ENCODE measurements at regions not wholly inside any gene's neighbourhood (a gene's known extent, or its start where the extent isn't known, plus 50 kb on each side); places are given as distances from the start of the nearest gene placed in this dataset.

DNA sequence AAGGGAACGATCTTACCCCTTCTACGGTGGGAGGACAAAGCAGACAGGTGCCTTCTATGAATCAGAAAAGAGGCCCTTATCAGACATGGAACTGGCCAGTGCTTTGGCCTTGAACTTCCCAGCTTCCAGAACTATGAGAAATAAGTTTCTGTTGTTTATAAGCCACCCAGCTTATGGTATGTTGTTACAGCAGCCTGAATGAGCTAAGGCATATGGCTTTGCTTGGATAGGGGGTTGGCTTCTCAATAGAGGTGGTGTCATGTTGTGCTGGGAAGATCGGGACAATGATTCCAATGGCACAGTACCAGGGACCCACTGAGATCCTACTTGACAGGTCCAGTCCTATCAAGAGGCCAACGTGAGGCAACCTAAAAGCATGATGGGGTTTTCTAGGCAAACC is 183.4 kb upstream of the BMPER start:
- Histone ChIP-seq H3K27ac (ENCODE audit: extremely low read length, insufficient read depth, low read length) (no peak overlapping the region), H3K9ac (ENCODE audit: insufficient read depth, low read depth, low read length) (no peak overlapping the region), H3K4me2 (ENCODE audit: low read depth, low read length) (no peak overlapping the region), H3K4me3 (replicated peaks in 1 of 3; ENCODE audit: insufficient read depth in 1 of 3, low read depth in 2 of 3, low read length in 3 of 3) (no peak overlapping the region), H3K27me3 (ENCODE audit: control insufficient read depth in 1 of 2, insufficient read depth in 2 of 2, low read length in 2 of 2) (no peaks in the 10 kb centered on the region), H3K79me2 (ENCODE audit: insufficient read depth, low read length) (no peaks in the 10 kb centered on the region), H3K36me3 (replicated peaks in 1 of 2; ENCODE audit: control insufficient read depth in 1 of 2, insufficient read depth in 2 of 2, low read length in 2 of 2) (no peaks in the 10 kb centered on the region), H3K9me3 (ENCODE audit: low read length) (no peaks in the 10 kb centered on the region), H4K20me1 (ENCODE audit: insufficient read depth, low read length) (no peaks in the 10 kb centered on the region), H2AFZ (ENCODE audit: low read length) (no peak overlapping the region), H3K4me1 (ENCODE audit: insufficient read depth, low read length) (peaks cover 44% of the 10 kb centered on the region)
- 86% methylated on average over 3 of the region's 4 CpGs for WGBS (ENCODE audit: low lambda C conversion rate)
- BruUV-seq (replicated peaks), result no TSS peak
- ATAC-seq (no peak), FAIRE-seq (no peak), DNase-seq (ENCODE audit: low spot score) (no peak)
- CTCF ChIA-PET (ENCODE audit: low intra/inter-chr PET ratio, low total read pairs), result no interaction called here
- intact Hi-C loops (cut with micrococcal nuclease; ENCODE audit: unreplicated experiment) (no loop called here), in situ Hi-C loops (cut with HindIII; ENCODE audit: extremely low pct_ligation_motif_present, low pct_unique_long_range_greater_than_20kb) (loop anchor here (25.0 kb wide), 1 partner anchor 535 kb away; no protein-coding TSS in a partner anchor)
- POLR2A ChIA-PET, result no interaction called here
- TF ChIP-seq, protein P1, sequence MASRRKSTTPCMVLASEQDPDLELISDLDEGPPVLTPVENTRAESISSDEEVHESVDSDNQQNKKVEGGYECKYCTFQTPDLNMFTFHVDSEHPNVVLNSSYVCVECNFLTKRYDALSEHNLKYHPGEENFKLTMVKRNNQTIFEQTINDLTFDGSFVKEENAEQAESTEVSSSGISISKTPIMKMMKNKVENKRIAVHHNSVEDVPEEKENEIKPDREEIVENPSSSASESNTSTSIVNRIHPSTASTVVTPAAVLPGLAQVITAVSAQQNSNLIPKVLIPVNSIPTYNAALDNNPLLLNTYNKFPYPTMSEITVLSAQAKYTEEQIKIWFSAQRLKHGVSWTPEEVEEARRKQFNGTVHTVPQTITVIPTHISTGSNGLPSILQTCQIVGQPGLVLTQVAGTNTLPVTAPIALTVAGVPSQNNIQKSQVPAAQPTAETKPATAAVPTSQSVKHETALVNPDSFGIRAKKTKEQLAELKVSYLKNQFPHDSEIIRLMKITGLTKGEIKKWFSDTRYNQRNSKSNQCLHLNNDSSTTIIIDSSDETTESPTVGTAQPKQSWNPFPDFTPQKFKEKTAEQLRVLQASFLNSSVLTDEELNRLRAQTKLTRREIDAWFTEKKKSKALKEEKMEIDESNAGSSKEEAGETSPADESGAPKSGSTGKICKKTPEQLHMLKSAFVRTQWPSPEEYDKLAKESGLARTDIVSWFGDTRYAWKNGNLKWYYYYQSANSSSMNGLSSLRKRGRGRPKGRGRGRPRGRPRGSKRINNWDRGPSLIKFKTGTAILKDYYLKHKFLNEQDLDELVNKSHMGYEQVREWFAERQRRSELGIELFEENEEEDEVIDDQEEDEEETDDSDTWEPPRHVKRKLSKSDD (CRISPR knock-in tag; IDR thresholded peaks at IDR 0.05; ENCODE audit: low read depth), result no peak
- TF ChIP-seq SRY (CRISPR knock-in tag; IDR thresholded peaks at IDR 0.05) (no peak), ZNF12 (CRISPR knock-in tag; IDR thresholded peaks at IDR 0.05) (peak; percentile 64; the same call in 1 of the 2 replicates)

DNA sequence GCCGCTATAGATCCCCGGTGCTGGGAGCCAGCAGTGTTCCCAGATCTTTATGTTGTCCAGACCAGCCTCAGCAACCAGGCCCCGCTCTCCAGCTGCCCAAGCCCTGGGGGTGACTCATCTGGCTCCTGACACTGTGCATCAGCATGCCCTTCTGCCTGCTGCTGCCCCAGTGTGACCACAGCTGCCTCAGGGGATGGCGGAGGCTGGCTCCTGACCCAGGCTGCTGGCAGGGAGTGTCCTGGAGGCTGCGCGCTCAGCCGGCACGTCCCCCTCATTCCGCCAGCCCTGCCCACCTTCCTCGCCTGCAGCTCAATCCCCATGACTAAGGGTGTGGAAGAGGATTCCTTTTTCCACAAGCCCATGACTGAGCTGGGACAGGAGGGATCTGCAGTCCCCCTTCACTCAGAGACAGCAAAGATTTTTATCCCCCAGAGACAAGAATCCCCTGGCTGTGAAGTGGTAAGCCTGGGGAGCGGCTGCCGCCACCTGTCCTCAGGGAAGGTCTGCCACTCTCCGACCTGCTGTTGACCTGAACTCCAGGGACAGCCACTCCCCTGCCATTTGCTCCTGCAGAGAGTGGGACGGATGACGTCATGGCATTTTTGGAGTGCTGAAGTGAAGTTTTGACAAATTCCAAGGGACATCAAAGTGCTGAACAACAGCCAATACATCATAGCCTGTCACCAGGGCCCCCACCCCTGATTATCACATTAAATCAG is 182.8 kb upstream of the BMPER start:
- Histone ChIP-seq H3K9ac (ENCODE audit: insufficient read depth, low read depth, low read length) (no peak overlapping the region), H3K4me2 (ENCODE audit: low read depth, low read length) (no peak overlapping the region), H3K27me3 (ENCODE audit: control insufficient read depth in 1 of 2, insufficient read depth in 2 of 2, low read length in 2 of 2) (no peaks in the 10 kb centered on the region), H3K36me3 (replicated peaks in 1 of 2; ENCODE audit: control insufficient read depth in 1 of 2, insufficient read depth in 2 of 2, low read length in 2 of 2) (no peaks in the 10 kb centered on the region), H3K4me3 (replicated peaks in 1 of 3; ENCODE audit: insufficient read depth in 1 of 3, low read depth in 2 of 3, low read length in 3 of 3) (no peak overlapping the region), H3K27ac (ENCODE audit: extremely low read length, insufficient read depth, low read length) (no peak overlapping the region), H3K9me3 (ENCODE audit: low read length) (no peaks in the 10 kb centered on the region), H2AFZ (ENCODE audit: low read length) (no peak overlapping the region), H3K4me1 (ENCODE audit: insufficient read depth, low read length) (peaks cover 38% of the 10 kb centered on the region), H3K79me2 (ENCODE audit: insufficient read depth, low read length) (no peaks in the 10 kb centered on the region), H4K20me1 (ENCODE audit: insufficient read depth, low read length) (no peaks in the 10 kb centered on the region)
- FAIRE-seq, result no peak
- no TSS peak for BruUV-seq (replicated peaks)
- peak; percentile 45; the same call in 2 of the 3 replicates for ATAC-seq
- in situ Hi-C loops (cut with HindIII; ENCODE audit: extremely low pct_ligation_motif_present, low pct_unique_long_range_greater_than_20kb) (loop anchor here (25.0 kb wide), 1 partner anchor 535 kb away; no protein-coding TSS in a partner anchor), intact Hi-C loops (cut with micrococcal nuclease; ENCODE audit: unreplicated experiment) (no loop called here)
- peak; percentile 27 for DNase-seq (ENCODE audit: low spot score)
- TF ChIP-seq HNRNPL (IDR thresholded peaks at IDR 0.05; ENCODE audit: low read depth, low read length), result 0 out of 2 replicates have a peak, but pooled peaks have one; percentile 37
- TF ChIP-seq CCAR2 (optimal IDR thresholded peaks at IDR 0.05; ENCODE audit: low read depth, low read length), result no peak
- 0 out of 2 replicates have a peak, but pooled peaks have one; percentile 12 for TF ChIP-seq FOSL2 (CRISPR knock-in tag; IDR thresholded peaks at IDR 0.05)
- peak; percentile 91 for TF ChIP-seq CREB1 (IDR thresholded peaks at IDR 0.05)
- TF ChIP-seq CREB1 (CRISPR knock-in tag; IDR thresholded peaks at IDR 0.05), result no peak
- peak; percentile 98 for TF ChIP-seq ATF7 (IDR thresholded peaks at IDR 0.05)
- TF ChIP-seq ATF7 (CRISPR knock-in tag; IDR thresholded peaks at IDR 0.05), result no peak
- ChIA-PET CTCF (ENCODE audit: low intra/inter-chr PET ratio, low total read pairs) (no interaction called here), POLR2A (no interaction called here)
- 79% methylated on average over 9 of the region's 15 CpGs for WGBS (ENCODE audit: low lambda C conversion rate)

Data from HepG2 (cell line).